ENCODE measurements at regions not wholly inside any gene's neighbourhood (a gene's known extent, or its start where the extent isn't known, plus 50 kb on each side); places are given as distances from the start of the nearest gene placed in this dataset.

GRCh38 chr18:56267334-56267733 is 371.1 kb downstream of the TXNL1 start:
- intact Hi-C loops (cut with micrococcal nuclease), result loop anchor here (2.0 to 5.0 kb wide), 2 partner anchors 31 to 180 kb away; no protein-coding TSS in a partner anchor
- DNase-seq (peak; percentile 22), ATAC-seq (ENCODE audit: low read depth) (peak; percentile 96)
- Mint-ChIP-seq H3K9me3 (no peaks in the 10 kb centered on the region), H3K4me1 (peaks cover 45% of the 10 kb centered on the region), H3K36me3 (ENCODE audit: low read depth) (no peaks in the 10 kb centered on the region), H3K27me3 (no peaks in the 10 kb centered on the region), H3K4me3 (peak overlapping the region; percentile 74), H3K27ac (peak overlapping the region; percentile 53)
- POLR2A ChIA-PET, result interaction anchor here (1.0 to 1.2 kb wide), 2 partner anchors 9 to 946 kb away, joined by 4 to 11 read pairs; no protein-coding TSS in a partner anchor
- CTCF ChIA-PET, result interaction anchor here (1.6 kb wide), 1 partner anchor 9 kb away, joined by 3 read pairs; no protein-coding TSS in a partner anchor
- no peak for TF ChIP-seq CTCF (IDR thresholded peaks at IDR 0.05)

- Mint-ChIP-seq H3K4me3 (peak overlapping the region; percentile 22), H3K4me1 (peaks cover 18% of the 10 kb centered on the region), H3K27me3 (no peaks in the 10 kb centered on the region), H3K27ac (peak overlapping the region; percentile 73), H3K9me3 (peaks cover 3% of the 10 kb centered on the region), H3K36me3 (ENCODE audit: low read depth) (no peaks in the 10 kb centered on the region)
- DNase-seq, result no peak
- POLR2A ChIA-PET, result interaction anchor here (0.8 to 1.0 kb wide), 2 partner anchors 9 to 146 kb away, joined by 3 to 4 read pairs; no protein-coding TSS in a partner anchor
- no peak for TF ChIP-seq CTCF (IDR thresholded peaks at IDR 0.05)
- CTCF ChIA-PET, result interaction anchor here (1.1 to 1.3 kb wide), 2 partner anchors 8 to 9 kb away, joined by 3 read pairs; no protein-coding TSS in a partner anchor
- ATAC-seq (ENCODE audit: low read depth), result peak; percentile 76
- intact Hi-C loops (cut with micrococcal nuclease), result loop anchor here (1.0 to 10.0 kb wide), 5 partner anchors 10 to 1013 kb away; no protein-coding TSS in a partner anchor
Measured at GRCh38 chr18:56258178-56258577, 380.2 kb downstream of the TXNL1 start.

DNA sequence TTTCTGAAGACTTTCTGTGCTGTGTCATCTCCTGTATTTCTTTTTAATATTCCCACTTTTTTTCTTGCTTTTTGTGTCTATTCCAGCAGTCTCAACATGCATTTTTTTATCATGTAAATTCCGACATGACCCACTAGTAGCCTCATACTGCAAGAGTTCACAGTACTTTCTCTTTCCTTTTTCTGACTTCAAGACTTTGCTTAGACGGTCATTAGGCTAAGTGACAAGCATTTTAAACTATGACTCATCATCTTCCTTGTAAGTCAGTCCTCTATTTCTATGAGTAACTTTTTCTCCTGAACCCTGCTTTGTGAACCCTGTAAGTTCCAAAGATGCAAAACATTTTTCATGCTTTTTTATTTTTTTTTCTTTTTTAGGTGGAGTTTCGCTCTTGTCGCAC is 381.2 kb downstream of the TXNL1 start:
- Mint-ChIP-seq H3K9me3 (peaks cover 3% of the 10 kb centered on the region), H3K27me3 (no peaks in the 10 kb centered on the region), H3K36me3 (ENCODE audit: low read depth) (no peaks in the 10 kb centered on the region), H3K27ac (no peak overlapping the region), H3K4me3 (no peak overlapping the region), H3K4me1 (peaks cover 18% of the 10 kb centered on the region)
- intact Hi-C loops (cut with micrococcal nuclease), result loop anchor here (5.0 to 10.0 kb wide), 2 partner anchors 475 to 1012 kb away; no protein-coding TSS in a partner anchor
- ATAC-seq (ENCODE audit: low read depth), result peak; percentile 69
- no peak for TF ChIP-seq CTCF (IDR thresholded peaks at IDR 0.05)
- DNase-seq, result no peak
- ChIA-PET POLR2A (no interaction called here), CTCF (interaction anchor here (1.1 kb wide), 1 partner anchor 11 kb away, joined by 4 read pairs; no protein-coding TSS in a partner anchor)

DNA sequence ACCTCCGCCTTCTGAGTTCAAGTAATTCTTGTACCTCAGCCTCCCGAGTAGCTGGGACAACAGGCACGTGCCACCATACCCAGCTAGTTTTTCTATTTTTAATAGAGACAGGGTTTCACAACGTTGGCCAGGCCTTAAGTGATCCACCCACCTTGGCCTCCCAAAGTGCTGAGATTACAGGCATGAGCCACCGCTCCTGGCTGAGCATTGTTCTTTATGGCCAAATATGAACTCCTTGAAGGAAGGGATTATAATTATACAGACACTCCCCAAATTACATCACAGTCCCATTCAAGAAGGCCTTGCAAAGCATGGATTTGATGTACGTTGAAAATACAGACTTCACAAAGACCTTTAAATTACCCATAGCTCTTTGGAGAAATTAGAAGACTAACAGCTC is 381.7 kb downstream of the TXNL1 start:
- ChIA-PET POLR2A (no interaction called here), CTCF (interaction anchor here (1.1 kb wide), 1 partner anchor 11 kb away, joined by 4 read pairs; no protein-coding TSS in a partner anchor)
- Mint-ChIP-seq H3K36me3 (ENCODE audit: low read depth) (no peaks in the 10 kb centered on the region), H3K4me1 (peaks cover 18% of the 10 kb centered on the region), H3K9me3 (peaks cover 3% of the 10 kb centered on the region), H3K27me3 (no peaks in the 10 kb centered on the region), H3K4me3 (no peak overlapping the region), H3K27ac (no peak overlapping the region)
- intact Hi-C loops (cut with micrococcal nuclease), result loop anchor here (5.0 to 10.0 kb wide), 2 partner anchors 474 to 1012 kb away; no protein-coding TSS in a partner anchor
- DNase-seq (no peak), ATAC-seq (ENCODE audit: low read depth) (no peak)
- no peak for TF ChIP-seq CTCF (IDR thresholded peaks at IDR 0.05)

- H3K27ac Mint-ChIP-seq, result no peak overlapping the region
- no peaks in the 10 kb centered on the region for H3K27me3 Mint-ChIP-seq
- intact Hi-C loops (cut with micrococcal nuclease), result loop anchor here (5.0 to 10.0 kb wide), 2 partner anchors 473 to 1011 kb away; no protein-coding TSS in a partner anchor
- ChIA-PET POLR2A (no interaction called here), CTCF (interaction anchor here (1.4 kb wide), 1 partner anchor 15 kb away, joined by 3 read pairs; no protein-coding TSS in a partner anchor)
- no peak for TF ChIP-seq CTCF (IDR thresholded peaks at IDR 0.05)
- ATAC-seq (ENCODE audit: low read depth), result no peak
- peaks cover 25% of the 10 kb centered on the region for H3K4me1 Mint-ChIP-seq
- peaks cover 3% of the 10 kb centered on the region for H3K9me3 Mint-ChIP-seq
- no peaks in the 10 kb centered on the region for H3K36me3 Mint-ChIP-seq (ENCODE audit: low read depth)
- no peak overlapping the region for H3K4me3 Mint-ChIP-seq
- DNase-seq, result no peak
Measured at GRCh38 chr18:56255381-56255780, 383.0 kb downstream of the TXNL1 start.

All from activated B cell treated with CpG ODN at 0.5 μM for 24 hours (primary cell).